ENCODE measurements at regions not wholly inside any gene's neighbourhood (a gene's known extent, or its start where the extent isn't known, plus 50 kb on each side); places are given as distances from the start of the nearest gene placed in this dataset.
A peak's percentile ranks its signal among the peaks of the same experiment; 100 is the strongest.

DNA sequence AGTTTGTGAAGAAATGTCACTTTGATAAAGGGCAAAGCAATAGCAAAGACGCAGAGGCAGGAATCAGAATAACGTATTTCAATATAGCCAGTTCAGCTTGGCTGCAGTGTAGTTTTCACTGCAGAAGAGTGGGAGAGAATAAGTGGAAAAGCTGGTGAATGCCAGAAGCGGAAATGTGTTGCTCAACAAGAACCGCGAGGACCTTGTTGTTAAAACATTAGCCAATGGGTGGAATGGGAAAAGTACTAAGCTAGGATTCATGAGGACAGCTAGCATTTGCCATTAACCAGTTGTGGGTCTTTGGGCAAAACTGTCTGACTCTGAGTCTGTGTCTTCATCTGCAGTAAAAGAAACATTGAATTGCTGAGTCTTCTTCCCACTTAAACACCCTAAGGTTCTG is 292.9 kb upstream of the GRIP1 start:
- DNase-seq: no peak

DNA sequence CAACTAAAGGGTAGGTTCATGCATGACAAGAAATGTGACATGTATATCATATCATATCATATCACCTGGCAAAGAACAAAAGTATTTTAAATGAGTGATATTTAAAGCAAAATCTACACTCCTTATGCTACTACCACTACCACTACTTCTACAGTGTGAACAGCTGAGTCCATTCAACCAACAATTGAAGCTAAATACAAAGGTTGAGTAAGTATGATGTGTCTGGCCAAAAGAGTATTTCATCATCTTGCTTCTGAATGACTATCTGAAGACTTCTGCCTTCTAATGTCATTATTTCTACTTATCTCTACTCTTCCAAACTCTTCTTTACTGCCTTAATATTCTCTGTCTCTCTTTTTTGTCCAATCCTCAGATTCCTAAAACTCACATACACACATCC is 292.6 kb upstream of the CAND1 start:
- DNase-seq: no peak

DNA sequence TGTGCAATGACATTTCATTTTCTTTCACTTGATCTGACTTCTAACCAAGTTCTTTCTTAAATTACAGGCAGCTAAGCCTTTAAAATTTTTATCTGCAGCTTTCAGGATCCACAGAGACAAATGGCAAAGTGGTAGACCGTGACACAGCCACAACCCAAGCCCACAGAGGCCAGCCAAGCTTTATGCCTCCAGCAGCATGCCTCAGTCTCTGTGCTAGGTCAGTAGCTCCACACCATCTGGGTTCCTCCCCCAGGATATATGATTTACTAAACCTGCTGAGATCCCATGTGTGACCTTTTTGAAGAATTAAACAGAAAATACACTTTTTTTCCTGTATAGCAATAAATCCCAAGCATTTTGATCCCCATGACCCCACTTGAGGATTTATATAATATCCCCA is 290.4 kb upstream of the CAND1 start:
- DNase-seq: no peak

DNA sequence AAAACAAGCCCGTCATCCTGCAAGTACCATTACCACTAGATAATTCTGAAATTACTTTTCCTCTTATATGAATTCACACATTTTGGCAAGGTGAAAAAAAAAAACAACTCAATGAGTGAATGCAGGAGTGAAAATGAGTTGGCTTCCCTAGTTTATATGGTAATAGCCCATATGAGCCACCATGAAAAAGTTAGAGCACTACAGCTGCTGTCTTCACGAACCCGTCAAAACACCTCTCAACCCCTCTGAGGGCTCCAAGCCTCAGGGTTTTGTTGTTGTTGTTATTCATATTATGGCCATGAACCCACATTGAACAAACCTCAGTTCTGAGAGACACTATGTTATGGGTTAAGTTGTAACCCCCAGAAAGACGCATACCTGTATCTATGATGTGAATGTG is 289.9 kb upstream of the CAND1 start:
- no peak for DNase-seq

DNA sequence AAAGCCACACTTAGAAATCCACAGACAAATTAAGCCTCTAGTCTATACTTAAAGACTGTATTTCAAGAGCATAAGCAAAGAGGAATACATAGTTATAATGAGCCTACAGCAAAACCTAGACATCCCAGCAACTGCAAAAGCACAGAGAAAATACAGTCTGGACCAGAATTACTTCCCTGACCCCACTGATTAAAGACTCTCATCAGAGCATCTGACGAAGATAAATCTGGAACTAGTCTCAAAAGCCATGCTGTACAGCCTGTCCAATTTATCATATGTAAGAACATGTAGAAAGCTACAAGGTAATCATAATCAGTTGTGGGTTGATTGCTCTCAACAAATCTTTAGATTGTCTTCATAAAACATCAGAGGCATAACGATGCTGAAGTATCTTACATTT is 285.1 kb upstream of the CAND1 start:
- DNase-seq: no peak

DNA sequence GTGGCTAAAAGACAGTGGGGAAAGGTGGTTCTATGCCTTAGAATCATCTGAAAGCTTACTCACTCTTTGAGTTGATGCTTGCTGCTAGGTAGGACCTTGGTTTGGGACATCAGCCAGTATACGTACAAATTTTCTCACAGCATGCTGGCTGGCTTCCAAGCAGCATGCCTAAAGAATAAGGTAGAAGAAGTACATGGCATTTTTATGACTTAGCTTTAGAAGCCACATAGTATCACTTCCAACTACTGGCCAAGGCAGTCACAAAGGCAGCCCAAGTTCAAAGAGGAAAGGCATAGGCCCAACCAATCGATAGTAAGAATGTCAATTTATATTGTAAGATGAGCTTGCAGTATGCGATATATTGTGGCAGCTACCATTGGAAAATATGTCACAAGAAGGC is 284.2 kb upstream of the CAND1 start:
- DNase-seq: no peak

DNA sequence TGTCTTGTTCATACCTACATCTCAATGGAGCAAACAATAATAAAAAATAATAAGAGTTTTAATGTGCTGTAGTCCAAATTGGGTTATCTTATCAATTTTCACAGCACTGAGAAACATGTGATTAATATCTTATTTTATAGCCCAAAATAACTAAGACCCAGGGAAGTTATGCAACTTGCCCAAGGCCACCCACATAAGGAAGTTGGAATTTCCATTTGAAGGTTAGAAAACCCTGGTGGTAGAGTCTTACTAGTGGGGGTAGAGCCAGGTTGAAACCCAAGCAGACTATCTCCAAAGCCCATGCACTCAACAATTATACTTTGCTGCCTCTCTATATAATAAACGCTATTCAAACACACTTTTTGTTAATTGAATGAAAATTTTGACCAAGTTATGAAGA is 270.0 kb upstream of the CAND1 start:
- DNase-seq: no peak

DNA sequence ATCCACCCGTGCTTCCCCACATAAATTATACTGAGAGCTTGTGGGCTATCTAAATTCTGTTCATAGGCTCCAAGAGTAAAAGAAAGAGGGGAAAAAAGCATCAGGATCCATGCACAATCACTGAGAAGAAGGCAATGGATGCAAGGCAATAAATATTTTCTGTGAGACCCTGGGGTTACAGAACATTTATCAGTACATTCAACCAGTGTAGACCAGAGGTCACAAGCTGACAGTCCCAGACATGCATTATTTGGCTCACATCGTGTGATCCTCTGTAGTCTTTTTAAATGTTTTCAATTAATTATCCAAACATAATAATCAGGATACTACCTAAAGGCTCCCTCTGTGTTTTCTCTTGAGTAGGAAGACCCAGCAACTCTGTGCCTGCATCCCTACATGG is 267.9 kb upstream of the CAND1 start:
- DNase-seq: no peak

DNA sequence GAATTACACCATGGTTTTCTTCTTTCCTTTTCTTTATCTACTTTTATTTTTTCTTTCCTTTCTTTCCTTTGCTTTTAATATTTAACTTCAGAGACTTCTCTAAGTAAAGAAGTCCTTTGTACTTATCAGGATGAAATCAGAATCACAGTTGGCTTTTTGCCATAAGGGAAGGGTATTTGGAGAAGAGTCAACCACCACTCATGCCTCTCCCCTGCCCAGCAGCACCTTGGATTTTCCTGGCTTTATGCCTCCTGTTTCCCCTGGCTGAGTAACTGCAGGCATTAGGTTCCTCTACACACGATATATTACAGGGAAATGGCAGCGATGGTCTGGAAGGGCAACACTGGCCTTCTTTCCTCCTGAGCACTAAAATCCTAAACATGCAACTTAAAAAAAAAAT is 266.4 kb upstream of the CAND1 start:
- no peak for DNase-seq

DNA sequence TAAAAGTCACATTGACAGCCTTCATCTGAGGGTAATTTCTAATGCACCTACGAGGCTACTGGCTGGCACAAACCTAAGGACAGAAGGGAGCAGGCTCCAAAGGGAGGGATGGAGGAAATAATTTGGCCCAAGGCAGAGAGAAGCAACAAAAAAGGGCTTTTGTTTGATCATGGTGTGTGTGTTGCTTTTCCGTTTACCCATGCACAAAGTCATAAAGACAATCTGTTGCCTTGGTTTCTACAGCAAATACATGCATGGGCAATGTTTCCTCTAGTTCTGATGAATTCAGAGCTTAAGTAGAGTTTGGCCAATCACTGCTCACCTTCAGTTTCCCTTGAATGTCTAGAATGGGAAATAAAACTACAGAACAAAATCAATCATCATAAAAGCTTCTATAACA is 262.5 kb upstream of the CAND1 start:
- DNase-seq: no peak

DNA sequence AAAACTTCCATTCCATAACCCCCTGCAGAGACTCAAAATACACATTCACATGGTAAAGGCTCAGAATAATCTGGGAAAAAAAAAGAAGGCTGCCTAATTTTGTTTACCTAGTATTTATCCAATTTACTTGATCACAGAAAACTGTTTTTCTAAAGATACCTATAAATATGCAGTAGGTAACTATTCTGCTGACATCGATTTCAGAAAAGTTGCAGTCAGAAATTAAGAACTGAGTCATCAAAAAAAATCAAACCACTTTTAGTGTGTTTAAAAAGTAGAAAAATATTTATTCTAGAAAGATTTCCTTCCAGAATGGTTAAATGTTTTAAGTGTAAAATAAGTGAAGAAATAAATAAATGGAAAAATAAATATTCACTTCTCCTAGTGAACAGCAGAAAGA is 254.5 kb upstream of the CAND1 start:
- DNase-seq: no peak

DNA sequence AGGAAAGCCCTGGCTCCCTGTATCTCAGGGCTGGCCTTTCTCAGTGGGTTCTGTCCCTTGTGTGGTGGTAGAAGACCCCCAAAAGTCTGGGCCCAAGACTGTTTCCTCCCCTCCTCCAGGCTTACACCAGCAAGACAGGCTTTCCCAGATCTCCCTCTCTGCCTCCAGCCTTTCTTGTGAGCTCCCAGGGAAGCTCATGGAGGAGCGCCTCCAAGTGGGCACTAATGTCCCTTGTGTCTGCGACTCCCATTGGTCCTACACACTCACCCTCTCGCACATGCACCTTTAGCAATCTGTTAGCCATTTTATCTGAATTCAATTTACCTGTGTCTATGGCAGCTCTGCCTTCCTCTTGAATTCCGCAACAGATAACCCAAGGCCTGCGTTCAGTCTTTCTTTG is 251.1 kb upstream of the CAND1 start:
- DNase-seq: no peak

DNA sequence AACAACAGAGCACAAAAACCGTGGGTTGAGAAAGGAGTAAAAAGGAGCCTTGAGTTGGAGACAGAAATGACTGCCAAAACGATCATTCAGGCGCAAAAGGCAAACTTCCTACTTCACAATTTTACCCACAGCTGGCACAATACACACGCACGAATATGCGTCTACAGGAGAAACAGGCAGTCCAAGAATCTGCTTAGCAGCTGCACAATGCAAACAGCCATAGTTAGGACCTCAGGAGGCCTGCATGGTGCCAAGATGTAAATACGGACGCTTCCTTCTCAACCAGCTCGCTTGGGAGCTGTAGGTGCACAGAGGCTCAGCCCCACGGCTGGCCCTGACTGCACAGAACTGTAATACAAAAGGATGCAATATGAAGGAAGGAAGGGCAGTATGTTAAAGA is 250.1 kb upstream of the CAND1 start:
- DNase-seq: no peak

DNA sequence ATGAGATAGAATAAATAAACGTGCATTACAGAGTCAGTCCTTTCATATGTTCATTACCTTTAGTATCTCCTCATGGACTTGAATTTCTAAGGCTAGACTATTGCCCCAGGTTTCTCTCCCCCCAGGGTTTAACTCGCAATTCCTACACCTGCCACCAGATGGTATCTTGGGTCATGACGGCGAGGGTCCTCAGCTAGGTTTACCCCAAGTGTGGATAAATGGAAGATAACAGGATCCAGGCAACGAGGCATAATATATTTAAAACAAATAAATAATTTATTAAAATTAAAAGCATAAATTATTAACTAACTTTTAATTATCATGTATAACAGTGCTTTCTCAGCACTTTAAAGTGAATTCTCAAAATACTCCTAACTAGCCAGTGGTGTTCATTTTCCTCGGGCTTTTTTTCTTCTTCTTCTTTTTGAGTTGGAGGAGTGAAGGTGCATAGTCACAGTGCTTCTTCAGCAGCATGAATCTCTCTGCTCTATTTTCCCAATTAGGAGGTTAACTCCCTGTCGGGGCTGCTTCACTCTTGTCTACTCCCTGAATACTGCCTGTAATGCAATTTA is 243.5 kb upstream of the CAND1 start:
- peak; percentile 10 to 58 for DNase-seq

DNA sequence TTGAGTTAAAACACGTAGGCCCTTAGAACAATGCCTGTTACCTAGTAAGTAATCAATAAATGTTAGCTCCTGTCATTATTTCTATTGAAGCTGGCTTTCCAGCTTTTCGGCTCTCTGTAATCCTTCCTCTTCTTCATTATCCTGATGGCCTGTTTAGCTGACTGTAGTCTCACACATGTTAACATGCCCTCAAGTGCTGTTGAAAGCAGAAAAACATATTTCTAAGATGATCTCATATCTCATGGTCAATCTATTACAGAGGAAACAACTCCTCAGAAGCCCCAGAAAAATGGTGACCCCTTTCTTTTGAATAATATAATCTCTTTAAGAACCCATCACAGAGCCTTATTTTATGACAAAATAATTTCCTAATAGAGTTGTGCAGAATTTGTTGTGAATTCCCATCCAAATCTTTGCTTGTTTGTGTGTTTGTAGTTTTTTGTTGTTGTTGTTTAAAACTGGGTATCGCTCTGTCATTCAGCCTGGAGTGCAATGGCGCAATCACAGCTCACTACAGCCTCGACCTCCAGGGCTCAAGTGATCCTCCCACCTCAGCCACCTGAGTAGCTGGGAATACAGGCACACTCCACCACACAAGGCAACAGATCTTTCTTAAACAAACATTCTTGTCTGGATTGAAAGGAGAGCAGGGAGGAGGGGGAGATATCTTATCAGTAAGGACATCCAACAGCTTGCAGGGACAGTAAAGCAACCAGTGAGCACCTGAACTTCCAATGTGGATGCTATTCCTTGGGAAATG is 242.5 kb upstream of the CAND1 start:
- DNase-seq: no peak

DNA sequence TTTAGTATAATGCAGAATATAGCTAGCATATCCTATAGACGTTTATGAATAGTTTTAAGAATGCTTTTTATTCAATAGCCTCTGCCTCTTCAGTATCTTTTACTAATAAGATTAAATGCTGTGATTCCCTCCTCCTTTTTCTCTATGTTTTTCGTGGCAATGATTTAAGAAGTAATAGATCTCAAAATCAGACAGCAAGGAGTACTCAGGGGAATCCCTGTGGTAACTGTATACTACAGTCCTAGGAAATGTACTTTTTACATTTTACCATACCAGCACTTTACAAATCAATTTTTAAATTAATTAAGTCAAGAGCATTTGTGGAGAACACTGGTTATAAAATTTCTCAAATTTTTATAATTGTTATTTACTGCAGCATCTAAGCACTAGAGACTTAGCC is 240.6 kb upstream of the CAND1 start:
- DNase-seq: no peak

DNA sequence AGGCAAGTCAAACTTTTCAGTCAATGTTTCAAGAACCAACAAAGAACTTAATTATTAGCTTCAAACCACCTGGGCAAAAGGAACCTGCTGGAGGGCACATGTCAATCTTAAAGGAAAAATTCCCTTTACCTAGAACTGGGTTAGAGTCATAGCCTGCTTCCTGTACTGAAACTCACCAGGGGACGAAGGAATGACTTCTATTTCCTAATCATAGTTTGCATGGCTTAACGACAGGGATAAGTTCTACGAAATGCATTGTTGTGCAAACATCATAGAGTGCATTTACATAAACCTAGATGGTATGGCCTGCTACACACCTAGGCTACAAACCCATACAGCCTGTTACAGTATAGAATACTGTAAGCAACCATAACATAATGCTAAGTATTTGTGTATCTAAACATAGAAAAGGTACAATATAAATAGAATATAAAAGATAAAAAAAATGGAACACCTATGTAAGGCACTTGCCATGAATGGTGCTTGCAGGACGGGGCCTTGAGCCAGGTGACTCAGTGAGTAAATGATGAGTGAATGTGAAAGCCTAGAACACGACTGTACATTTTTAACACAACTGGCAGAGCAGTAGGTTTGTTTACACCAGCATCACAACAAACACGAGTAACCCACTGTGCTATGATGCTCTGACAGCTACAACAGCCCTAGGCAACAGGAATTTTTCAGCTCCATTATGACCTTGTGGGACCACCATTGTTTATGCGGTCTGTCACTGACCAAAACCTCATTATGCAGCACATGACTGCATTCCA is 234.9 kb upstream of the CAND1 start:
- no peak for DNase-seq

DNA sequence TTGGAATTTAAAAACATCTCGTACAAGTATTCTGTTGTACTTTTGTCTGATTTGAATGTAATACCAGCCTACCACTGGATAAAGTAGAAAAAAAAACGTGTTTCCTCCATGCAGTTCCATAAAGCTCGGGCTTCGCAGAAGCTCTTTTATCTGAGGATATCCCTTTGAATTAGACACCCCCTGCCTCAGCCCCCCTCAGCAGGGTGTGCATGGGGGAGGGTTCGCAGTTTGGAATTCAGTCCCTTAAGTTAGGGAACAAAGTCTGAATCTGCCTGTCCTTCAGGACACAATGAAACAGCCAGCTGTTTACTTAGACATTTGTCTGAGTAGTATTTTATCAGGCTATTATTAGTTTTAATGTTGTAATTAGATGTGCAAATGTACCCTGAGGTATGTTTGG is 234.0 kb upstream of the CAND1 start:
- DNase-seq: no peak

DNA sequence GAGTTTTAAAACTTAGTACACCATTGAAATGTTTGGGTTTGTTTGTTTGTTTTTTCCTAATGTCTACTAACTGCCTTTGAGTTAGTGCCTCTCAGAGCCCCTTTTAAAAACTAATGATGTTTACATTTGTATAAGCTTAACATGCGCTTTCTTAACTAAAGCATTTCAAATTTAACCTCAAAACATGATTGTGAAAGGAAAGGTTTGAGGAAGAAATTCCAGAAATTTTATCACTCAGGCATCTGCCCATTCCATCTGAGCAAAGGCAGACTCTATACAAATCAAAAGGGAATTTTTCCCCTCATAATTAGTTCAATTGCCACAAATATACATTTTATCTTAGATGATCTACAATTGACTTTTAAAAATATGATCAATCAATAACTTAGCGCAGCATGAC is 230.7 kb upstream of the CAND1 start:
- no peak for DNase-seq

DNA sequence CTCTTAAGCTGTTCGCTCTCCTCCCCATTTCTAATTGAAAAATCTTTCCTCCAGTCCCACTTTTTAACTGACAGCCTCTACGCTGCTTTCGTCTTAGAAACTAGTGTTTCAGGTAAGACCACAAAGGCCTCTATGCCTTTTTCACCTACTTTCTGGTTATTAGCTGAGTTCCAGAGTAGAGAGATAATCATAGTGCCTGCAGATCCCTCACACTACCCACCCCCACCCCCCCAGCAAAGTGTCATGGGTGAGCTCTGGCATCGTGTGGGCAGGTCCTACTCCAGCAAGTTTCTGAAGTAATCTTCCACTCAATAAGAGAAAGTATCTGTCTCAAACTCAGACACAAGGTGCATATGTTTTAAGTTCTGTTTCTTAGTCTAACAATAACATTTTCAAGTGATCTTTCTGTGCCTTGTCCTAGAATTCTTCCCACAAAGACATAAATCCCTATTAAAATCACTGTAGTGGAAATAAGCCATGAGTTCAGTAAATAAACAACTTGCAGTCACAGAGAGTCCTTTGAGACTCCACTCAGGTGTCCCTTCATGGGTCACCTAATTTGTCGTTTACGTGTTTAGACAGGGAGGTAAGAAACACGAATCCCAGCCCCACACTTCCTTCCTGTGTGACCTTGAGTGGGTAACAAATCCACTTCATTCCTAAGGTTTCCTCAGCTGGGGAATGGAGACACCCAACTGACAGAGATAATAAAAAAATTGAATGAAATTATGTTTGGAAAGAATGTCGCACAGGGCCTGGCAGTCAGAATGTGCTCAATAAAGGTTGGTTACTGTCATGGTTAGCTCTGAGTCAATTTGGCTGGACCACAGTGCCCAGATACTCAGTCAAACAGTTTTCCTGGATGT is 228.9 kb upstream of the CAND1 start:
- DNase-seq: no peak

DNA sequence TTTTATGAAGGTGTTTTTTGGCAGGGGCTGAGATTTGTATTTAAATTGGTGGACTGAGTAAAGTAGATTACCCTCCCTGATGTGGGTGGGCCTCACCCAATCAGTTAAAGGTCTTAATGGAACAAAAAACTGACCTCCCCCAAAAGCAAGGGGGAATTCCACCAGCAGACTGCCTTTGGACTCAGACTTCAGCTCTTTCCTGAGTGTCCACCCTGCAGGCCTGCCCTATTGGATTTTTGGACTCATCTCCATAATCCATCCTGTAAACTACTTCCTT is 228.4 kb upstream of the CAND1 start:
- no peak for DNase-seq

DNA sequence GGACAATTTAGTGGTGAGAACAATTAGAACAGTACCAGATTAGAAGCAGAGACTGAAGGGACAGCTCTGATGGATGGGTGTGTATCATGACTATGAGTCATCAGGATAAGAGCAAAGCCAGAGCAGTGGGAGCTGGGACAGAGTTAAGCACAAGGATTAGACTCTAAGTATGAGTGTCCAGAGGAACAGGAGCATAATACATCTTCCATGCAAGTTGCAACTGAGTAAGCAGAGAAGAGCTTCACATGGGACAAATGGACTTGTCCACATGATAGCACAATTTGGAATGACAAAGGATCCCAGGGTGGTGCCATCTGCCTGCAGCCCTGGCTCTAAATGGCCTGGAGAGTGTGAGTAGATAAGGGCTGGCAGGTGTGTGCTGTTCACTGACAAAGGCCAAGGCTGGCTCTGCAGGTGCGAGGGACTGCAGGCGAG is 226.4 kb upstream of the CAND1 start:
- DNase-seq: peak in 1 of 2 experiments; percentile 18

DNA sequence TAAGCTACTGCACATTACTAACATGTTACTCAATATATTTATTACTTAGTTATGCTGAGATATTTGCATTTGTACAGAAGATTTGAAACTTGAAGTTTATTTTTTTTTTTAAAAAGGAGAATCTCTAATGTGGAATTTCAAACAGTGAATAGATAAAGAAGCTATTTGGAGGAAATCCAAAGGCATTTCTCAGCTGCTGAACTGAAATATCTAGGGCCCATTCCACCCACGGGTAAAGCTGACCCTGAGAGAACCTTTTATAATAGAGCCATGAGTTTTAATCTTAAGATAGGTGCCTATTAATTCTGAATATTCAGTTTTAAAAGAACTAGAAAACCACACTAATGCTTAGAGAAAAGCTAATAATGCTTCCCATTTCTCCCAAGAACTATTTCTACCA is 225.4 kb upstream of the CAND1 start:
- no peak for DNase-seq

DNA sequence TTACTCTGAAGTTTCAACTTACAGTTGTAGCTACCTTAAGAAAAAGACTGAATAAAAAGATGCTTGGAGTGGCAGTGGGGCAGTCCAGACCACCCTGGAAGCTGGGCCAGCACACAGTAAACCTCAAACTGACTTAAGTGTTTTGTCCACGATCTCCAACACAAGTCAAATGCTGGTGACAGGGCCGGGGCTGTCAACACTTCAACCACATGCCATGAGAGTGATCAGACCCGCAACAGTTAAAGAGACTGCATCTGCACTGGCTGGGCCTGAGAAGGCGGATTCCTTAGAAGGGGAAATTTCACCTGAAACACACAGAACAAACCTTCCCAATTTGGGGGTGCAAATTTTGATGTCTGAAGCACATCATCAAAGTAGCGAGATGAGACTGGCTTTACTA is 223.5 kb upstream of the CAND1 start:
- no peak for DNase-seq

Measured in NCI-H524 (cell line).